Glomerular endothelial cell (primary cell): ENCODE measurements at regions not wholly inside any gene's neighbourhood (a gene's known extent, or its start where the extent isn't known, plus 50 kb on each side); places are given as distances from the start of the nearest gene placed in this dataset.

Source experiments
- DNase-seq: peaks from one replicate; pipeline ENCODE4 v3.0.0-alpha.2; 2011; ENCODE audit warnings: low read depth, low spot score; ENCODE audit errors: extremely low read depth

DNA sequence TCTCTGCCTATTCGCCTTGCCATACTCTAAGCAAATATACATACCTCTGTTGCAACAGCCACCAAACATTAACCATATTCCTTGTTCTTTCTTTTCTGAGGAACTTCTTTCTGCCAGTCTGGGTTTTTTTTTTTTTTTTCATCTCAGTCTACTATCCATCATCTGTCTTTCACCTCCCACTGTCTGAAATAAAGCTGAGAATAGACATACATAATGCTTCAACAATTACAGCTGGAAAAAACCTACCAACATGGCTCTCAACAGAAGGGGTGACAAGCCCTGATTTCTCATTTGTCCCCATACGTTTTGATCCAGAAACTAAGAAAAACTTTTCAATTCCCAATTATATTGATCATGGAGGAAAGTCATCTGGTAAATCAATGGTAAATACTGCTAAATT lies 728.8 kb upstream of the POU3F3 start:
- DNase-seq, result no peak

DNA sequence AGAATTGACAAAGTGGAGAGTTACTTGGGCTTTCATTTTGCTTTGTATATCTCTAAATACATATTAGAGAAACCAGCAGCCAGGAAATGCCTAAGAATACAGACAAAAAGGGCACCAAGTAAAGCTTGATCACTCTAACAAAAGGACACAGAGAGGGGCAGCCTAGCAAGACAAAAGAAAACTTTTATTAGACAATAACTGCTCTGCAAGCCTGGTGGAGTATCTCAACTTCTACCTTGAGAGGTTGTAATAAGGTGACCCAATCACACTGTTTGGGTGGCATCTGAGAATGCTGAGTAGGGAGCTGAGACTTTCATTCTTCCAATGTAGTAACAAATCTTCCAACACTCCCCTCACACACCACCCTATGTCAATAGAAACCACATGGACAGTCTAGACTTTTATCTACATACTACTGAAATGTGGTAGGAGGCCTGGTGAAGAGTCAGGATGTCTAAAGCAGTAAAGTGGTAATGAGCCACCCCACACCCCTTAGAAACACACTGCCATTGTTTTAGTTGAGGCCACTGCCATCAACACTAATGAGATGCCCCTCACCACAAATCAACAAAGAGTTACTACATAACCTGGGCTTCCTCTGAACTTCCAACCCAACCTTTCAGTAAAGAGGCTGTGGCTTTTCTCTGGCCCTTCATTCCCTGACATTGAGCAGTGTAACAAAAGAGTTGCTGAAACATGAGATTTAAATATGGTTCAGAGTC lies 726.7 kb upstream of the POU3F3 start:
- DNase-seq, result no peak

GRCh38 chr2:104140361-104140760 lies 713.6 kb upstream of the POU3F3 start:
- no peak for DNase-seq

DNA sequence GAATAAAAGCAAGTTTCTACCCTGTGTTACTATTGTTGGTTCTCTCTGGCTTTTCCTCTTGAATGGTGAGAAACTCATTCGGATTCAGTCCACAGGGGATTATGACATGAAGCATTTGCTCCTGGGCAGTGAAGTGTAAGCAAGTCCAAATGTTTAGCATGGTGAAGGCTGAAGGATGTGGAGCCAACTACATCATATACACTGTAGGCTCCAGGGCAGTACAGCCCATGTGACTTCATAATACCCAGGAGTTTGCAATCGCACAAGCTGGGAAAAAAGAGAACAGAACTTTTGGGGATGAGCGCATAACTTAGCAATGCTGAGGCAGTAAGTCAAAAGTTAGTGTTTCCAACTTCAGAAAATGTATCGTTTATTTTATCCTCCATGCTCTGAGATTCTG lies 695.7 kb upstream of the POU3F3 start:
- no peak for DNase-seq

GRCh38 chr2:104163611-104164130 lies 690.2 kb upstream of the POU3F3 start:
- no peak for DNase-seq

DNA sequence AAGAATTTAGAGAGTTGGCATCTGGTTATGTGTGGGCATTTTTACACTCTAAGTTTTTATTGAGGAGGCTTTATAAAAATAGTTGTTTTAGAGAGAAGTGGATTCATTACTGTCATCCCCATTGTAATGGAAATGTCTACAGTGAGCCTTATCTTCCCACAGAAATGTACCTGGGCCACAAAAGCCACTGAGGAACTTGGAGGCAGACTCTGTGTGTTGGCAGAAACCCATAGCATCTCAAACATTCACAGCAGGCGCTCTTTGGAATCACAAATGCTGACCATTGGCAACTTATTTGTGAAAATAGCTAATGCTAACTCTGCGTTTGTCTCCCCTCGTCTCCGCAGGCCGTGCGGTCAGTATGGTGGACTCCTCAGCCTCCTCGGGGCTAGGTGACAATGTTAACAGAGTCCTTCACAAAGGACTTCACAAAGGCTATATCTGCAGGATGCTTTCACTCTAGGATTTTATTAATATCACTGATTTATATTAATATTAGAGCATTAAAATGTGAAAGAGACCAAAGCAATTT lies 689.1 kb upstream of the POU3F3 start:
- DNase-seq, result no peak

- DNase-seq, result no peak
These were observed 676.7 kb upstream of the POU3F3 start for GRCh38 chr2:104177179-104177578.

GRCh38 chr2:104179644-104180043 lies 674.3 kb upstream of the POU3F3 start:
- no peak for DNase-seq

GRCh38 chr2:104200533-104201168 lies 653.3 kb upstream of the POU3F3 start:
- DNase-seq, result no peak

GRCh38 chr2:104213758-104214157 lies 640.2 kb upstream of the POU3F3 start:
- DNase-seq, result no peak

- no peak for DNase-seq
These were observed 638.4 kb upstream of the POU3F3 start for GRCh38 chr2:104215269-104216161.

GRCh38 chr2:104233591-104233990 lies 620.3 kb upstream of the POU3F3 start:
- no peak for DNase-seq

GRCh38 chr2:104236491-104236890 lies 617.4 kb upstream of the POU3F3 start:
- DNase-seq, result no peak

- DNase-seq, result no peak
These were observed 612.9 kb upstream of the POU3F3 start for GRCh38 chr2:104240984-104241383.

DNA sequence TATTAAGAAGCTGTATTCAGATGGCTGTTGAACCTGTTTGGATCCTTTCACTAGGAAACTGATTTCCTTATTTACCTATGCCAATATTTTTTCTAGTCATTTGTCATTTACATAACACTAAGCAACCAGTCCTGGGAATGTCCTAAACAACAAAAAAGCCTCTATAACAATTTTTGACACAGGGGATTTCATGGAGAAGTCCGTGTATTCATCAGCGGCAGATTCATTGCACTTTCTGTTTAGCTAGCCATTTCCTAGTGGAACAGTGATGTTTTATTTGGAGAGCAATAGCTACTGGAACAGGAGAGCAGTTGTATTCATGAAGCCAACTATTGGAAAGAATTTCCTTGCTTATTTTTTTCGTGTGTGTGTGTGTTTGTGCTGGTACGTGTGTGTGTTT lies 604.3 kb upstream of the POU3F3 start:
- DNase-seq, result no peak

DNA sequence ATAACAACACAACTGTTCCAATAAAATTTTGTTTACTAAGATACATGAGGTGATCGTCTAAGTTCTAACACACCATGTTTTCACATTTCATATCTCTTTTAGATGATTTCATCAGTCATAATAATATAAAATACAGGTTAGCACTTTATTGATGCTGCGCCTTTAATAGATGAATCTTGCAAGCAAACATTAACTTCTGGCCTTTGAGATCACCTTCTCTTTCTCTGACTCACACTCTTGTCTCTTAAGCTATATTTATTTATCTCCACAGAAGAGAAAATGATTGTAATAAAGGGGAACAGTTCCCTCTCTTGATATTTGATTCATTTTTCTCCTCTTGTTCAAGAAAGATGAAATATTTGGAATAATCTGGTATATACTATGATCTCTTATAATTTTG lies 603.3 kb upstream of the POU3F3 start:
- DNase-seq, result no peak

DNA sequence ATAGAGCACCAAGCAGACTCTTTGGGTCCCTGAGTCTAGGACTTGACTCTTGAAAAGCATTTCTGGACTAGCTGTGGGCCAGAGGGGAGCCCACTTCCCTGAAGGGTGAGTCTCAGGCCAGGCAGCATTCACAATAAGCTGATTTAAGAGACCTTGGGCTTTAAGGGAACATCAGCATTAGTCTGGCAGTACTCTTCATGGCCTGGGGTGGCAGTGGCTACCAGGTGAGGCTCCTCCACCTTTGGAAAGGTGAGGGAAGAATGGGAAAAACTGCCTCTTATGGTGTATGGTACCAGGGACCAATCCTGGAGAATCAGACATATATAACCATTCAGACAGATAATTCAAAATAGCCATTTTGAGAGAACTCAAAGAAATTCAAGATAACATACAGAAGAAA lies 599.9 kb upstream of the POU3F3 start:
- DNase-seq, result no peak

DNA sequence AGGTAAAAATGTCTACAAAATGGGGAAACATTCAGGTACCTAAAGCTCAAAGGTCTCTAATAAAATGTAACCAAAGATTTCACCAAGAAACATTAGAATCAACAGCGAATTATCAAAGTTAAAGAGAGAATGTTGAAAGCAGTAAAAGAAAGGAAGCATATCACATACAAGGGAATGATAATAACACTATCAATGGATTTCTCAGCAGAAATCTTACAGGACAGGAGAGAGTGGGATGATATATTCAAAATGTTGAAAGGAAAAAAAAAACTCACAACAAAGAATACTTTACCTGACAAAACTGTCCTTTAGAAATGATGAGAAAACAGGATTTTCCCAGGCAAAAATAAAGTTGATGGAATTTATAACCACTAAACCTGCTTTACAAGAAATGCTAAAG lies 591.2 kb upstream of the POU3F3 start:
- DNase-seq, result no peak

- DNase-seq, result no peak
These were observed 574.3 kb upstream of the POU3F3 start for GRCh38 chr2:104279646-104280045.

GRCh38 chr2:104280216-104280615 lies 573.7 kb upstream of the POU3F3 start:
- no peak for DNase-seq

- DNase-seq, result no peak
These were observed 567.1 kb upstream of the POU3F3 start for GRCh38 chr2:104286841-104287240.
